HL-60 (cell line): ENCODE measurements at regions not wholly inside any gene's neighbourhood (a gene's known extent, or its start where the extent isn't known, plus 50 kb on each side); places are given as distances from the start of the nearest gene placed in this dataset.

ENCODE experiments used
- DNase-seq, 2 experiments: peaks; one replicate each; pipeline ENCODE4 v3.0.0-alpha.2; 2010 to 2020; ENCODE audit warnings: low read depth in 1 of 2, low spot score in 1 of 2
- H3K27ac ChIP-seq: fragments of 250-450 bp; sonication (Bioruptor Pico); replicated peaks from 2 replicates; pipeline ENCODE4 v1.5.1; 2020; ENCODE audit warnings: mild to moderate bottlenecking, moderate library complexity
- H3K27me3 ChIP-seq: fragments of 250-450 bp; sonication (Bioruptor Pico); 2 replicates; pipeline ENCODE4 v1.5.1; 2021; ENCODE audit warnings: mild to moderate bottlenecking, moderate library complexity; ENCODE audit not compliant: insufficient read depth, poor library complexity, severe bottlenecking
- H3K4me3 ChIP-seq: replicated peaks from 2 replicates; pipeline ENCODE4 v1.5.1; 2011; ENCODE audit warnings: mild to moderate bottlenecking, control low read depth, low read length; ENCODE audit not compliant: insufficient read depth
- GABPA ChIP-seq: IDR thresholded peaks from 2 replicates; pipeline ENCODE4 v1.6.1; 2012; ENCODE audit warnings: low read depth
- POLR2AphosphoS5 ChIP-seq: IDR thresholded peaks from 2 replicates; pipeline ENCODE4 v1.6.1; 2012; ENCODE audit warnings: low read depth
- SPI1 ChIP-seq: IDR thresholded peaks from 2 replicates; pipeline ENCODE4 v1.6.1; 2012; ENCODE audit warnings: low read depth, mild to moderate bottlenecking, borderline replicate concordance
- TF ChIP-seq, protein P1 (sequence below): IDR thresholded peaks from one replicate; pipeline ENCODE4 v1.5.1; 2011; ENCODE audit warnings: low read length, control low read depth, inconsistent platforms; ENCODE audit not compliant: insufficient read depth
- TF ChIP-seq, protein P2 (sequence below): IDR thresholded peaks from 2 replicates; pipeline ENCODE4 v1.6.1; 2012; ENCODE audit warnings: low read depth; ENCODE audit not compliant: insufficient replicate concordance

DNA sequence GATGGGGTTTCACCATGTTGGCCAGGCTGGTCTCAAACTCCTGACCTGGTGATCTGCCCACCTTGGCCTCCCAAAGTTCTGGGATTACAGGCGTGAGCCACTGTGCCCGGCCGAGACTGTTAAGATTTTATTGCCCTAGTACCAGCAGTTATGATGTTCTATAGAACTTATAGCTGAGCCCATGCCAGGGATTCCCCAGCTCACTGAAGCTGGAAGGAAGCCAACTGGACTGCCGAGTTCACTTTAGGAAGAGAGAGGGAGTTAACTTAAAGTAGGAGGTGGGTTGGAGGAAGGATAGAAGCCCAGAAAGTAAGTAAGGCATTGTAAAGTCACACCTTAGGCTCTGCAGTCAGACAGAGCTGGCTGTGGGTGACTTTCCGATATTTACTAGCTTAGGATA lies 101.1 kb upstream of the BOC start:
- Histone ChIP-seq H3K27me3 (no peaks in the 10 kb centered on the region), H3K27ac (no peak overlapping the region), H3K4me3 (no peak overlapping the region)
- DNase-seq, result no peak
- TF ChIP-seq POLR2AphosphoS5 (no peak), SPI1 (no peak), GABPA (no peak)
- TF ChIP-seq, protein P1, sequence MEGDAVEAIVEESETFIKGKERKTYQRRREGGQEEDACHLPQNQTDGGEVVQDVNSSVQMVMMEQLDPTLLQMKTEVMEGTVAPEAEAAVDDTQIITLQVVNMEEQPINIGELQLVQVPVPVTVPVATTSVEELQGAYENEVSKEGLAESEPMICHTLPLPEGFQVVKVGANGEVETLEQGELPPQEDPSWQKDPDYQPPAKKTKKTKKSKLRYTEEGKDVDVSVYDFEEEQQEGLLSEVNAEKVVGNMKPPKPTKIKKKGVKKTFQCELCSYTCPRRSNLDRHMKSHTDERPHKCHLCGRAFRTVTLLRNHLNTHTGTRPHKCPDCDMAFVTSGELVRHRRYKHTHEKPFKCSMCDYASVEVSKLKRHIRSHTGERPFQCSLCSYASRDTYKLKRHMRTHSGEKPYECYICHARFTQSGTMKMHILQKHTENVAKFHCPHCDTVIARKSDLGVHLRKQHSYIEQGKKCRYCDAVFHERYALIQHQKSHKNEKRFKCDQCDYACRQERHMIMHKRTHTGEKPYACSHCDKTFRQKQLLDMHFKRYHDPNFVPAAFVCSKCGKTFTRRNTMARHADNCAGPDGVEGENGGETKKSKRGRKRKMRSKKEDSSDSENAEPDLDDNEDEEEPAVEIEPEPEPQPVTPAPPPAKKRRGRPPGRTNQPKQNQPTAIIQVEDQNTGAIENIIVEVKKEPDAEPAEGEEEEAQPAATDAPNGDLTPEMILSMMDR, result no peak
- TF ChIP-seq, protein P2, sequence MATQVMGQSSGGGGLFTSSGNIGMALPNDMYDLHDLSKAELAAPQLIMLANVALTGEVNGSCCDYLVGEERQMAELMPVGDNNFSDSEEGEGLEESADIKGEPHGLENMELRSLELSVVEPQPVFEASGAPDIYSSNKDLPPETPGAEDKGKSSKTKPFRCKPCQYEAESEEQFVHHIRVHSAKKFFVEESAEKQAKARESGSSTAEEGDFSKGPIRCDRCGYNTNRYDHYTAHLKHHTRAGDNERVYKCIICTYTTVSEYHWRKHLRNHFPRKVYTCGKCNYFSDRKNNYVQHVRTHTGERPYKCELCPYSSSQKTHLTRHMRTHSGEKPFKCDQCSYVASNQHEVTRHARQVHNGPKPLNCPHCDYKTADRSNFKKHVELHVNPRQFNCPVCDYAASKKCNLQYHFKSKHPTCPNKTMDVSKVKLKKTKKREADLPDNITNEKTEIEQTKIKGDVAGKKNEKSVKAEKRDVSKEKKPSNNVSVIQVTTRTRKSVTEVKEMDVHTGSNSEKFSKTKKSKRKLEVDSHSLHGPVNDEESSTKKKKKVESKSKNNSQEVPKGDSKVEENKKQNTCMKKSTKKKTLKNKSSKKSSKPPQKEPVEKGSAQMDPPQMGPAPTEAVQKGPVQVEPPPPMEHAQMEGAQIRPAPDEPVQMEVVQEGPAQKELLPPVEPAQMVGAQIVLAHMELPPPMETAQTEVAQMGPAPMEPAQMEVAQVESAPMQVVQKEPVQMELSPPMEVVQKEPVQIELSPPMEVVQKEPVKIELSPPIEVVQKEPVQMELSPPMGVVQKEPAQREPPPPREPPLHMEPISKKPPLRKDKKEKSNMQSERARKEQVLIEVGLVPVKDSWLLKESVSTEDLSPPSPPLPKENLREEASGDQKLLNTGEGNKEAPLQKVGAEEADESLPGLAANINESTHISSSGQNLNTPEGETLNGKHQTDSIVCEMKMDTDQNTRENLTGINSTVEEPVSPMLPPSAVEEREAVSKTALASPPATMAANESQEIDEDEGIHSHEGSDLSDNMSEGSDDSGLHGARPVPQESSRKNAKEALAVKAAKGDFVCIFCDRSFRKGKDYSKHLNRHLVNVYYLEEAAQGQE, result no peak

DNA sequence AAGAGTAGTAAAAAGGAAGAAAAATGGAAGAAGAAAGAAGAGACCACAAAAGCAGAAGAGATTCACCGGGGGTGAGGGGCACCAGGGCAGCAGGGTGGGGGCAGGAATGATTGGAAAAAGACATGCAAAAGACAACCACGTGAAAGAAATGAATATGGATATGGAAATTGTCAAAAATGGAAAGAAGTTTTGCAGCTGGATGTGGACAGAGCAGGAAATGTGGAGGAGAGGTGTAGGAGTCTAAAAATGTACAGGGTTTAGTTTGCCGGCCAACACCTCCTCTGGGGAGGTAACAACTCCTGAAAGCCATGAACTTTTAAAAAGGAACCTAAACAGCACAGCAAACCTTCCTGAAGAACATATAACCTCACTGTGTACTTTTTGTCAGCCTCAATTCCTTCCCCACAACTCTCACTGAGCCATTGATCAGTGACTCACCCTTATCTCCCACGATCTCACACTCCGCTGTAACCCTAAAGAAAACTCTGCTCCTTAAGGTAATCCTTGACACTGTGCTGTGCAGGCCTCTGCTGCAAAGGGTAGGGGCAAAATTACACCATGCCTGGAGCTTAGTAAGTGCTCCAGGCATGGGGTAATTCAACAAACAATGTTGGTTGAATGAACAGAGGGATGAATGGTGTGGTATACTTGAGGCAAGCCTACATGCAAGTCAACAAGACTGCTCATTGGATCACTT lies 100.2 kb upstream of the BOC start:
- H3K27ac ChIP-seq, result no peak overlapping the region
- DNase-seq, result no peak
- no peak overlapping the region for H3K4me3 ChIP-seq
- TF ChIP-seq POLR2AphosphoS5 (no peak), GABPA (no peak), SPI1 (no peak)
- TF ChIP-seq, protein P2, result no peak
- TF ChIP-seq, protein P1, result no peak
- H3K27me3 ChIP-seq, result no peaks in the 10 kb centered on the region

DNA sequence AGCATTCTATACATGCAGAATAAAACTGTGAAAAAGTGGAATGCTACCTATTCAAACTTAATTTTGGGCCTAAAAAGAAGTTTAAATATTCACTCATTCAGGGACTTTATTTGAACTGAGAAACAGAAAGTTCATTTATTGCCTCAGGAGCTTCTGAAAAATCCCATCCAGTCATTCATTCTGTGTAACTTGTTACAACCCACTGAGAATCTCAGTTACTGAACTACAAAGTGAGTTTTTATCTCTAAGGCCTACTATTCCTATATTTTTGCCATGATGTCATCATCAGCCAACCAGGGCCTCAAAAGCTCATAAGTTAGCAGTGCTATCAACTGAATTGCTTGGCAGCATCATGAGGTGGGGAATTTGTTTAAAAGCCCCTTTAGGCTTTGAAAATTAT lies 98.0 kb upstream of the BOC start:
- TF ChIP-seq GABPA, result no peak
- TF ChIP-seq, protein P2, result no peak
- no peak for TF ChIP-seq SPI1
- TF ChIP-seq, protein P1, result no peak
- no peak for TF ChIP-seq POLR2AphosphoS5
- H3K27me3 ChIP-seq, result no peaks in the 10 kb centered on the region
- H3K27ac ChIP-seq, result no peak overlapping the region
- no peak for DNase-seq
- no peak overlapping the region for H3K4me3 ChIP-seq
